ENCODE measurements at regions not wholly inside any gene's neighbourhood (a gene's known extent, or its start where the extent isn't known, plus 50 kb on each side); places are given as distances from the start of the nearest gene placed in this dataset.
"Not testable (repeated sequence)": the region's sequence is repeated elsewhere in the genome, so short reads cannot be mapped to it uniquely, and the experiment has no call there.

GRCh38 chr13:44661936-44662335 lies 85.8 kb upstream of the TSC22D1 start:
- DNase-seq (ENCODE audit: low spot score) = no peak

DNA sequence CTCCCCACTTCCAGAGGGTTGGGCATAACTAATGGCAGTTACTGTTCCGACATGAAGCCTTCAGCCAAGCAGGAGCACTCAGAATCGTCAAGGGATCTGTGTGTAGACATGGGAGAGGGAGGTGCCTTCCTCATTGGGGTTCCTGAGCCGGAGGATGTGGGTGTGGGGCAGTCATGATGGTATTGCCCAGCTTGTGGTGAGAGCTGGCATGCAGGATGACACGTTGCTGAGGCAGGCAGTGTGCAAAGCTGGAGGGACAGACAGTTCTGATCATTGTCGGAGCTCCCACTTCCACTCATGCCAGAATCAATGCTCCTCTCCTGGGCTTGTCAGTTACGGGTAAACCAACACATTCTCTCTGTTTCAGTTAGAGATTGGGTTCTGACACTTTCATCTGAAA lies 83.9 kb upstream of the TSC22D1 start:
- no peak for DNase-seq (ENCODE audit: low spot score)

- no peak for DNase-seq (ENCODE audit: low spot score)
Observed at GRCh38 chr13:44652962-44653660, 77.0 kb upstream of the TSC22D1 start.

DNA sequence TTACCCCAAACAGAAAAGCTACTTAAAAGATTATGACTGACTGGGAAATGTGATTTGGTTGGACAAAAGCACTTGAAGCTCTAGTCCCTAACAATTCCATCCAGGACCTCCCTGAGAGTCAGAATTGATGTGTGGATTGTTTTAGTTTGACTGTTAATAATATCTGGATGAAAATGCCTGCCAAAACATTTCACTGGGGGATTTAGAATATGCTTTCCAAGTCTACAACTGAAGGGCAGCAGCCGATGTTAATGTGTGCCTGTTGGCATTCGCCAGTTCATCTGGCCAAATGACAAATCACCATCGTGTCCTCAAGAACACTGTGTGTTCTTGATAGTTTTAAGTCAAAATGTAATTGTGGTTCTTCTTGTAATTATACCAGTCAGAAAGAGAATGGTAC lies 76.0 kb upstream of the TSC22D1 start:
- DNase-seq (ENCODE audit: low spot score) = no peak

GRCh38 chr13:44651724-44652123 lies 75.6 kb upstream of the TSC22D1 start:
- no peak for DNase-seq (ENCODE audit: low spot score)

GRCh38 chr13:44651209-44651608 lies 75.1 kb upstream of the TSC22D1 start:
- DNase-seq (ENCODE audit: low spot score) = no peak

DNA sequence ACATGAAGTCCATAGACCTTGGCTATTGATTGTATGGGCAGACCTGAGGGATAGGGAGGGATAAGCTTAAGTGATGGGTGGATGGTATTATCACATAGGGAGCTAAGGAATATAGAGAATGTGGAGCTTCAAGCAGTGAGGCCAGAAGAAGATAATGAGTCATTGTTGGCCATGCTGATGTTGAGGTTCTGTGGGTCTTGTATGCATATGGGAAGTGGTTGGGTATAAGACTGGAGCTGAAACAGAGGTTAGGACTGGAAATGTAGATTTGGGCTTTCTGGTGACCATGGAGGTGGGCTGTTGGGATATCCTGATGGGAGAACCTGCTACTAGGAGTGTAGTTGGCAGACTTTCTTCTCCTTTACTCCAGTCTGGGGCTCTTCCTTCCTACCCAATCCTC lies 73.7 kb upstream of the TSC22D1 start:
- DNase-seq (ENCODE audit: low spot score) = no peak

DNA sequence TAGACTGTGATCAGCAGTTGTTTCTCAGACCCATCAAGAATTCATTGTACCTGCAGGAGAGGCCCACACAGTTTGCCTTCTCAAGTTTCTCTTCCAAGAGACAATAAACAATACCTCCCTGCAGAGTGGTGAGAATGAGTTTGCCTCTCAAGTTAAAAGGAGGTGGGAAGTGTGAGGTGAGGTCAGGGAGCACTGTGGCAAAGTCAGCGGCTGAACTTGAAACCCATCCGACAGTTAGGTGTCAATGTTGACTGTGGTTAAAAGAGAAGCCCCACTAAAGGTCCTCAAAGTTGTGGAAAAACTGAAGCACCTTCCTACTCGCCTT lies 72.9 kb upstream of the TSC22D1 start:
- DNase-seq (ENCODE audit: low spot score) = no peak

DNA sequence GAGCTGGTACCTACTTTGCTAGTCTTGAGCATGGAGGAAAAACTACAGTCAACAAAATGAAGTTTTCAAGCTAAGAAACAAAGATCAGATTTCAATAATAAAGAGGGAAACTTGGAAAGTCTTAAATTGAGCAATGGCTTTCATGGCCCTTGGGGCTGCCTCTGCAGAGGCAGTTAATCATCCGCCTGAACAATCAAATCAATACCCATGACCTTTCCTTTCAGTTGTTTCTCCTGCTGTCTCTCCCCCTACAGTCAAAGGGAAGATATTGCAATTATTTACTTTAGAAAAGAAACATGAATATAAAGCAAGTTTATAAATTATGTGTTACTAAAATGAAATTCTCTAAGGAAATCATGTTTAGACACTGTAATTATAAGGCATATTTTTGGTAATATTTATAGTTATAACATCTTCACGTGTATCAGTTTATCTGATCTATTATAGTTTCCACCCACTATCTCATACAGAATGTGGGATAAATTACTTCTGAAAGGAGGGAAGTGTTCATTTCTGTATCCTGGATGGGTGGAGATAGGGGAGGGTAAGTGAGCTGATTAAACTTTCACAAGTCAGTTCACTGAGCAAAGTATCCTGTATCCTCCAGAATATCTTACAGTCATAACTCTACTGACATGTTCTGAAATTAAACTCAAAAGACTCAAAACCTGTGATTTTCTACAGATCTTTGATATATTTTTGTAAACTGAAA lies 72.4 kb upstream of the TSC22D1 start:
- DNase-seq (ENCODE audit: low spot score) = no peak

- DNase-seq (ENCODE audit: low spot score) = not testable (repeated sequence)
Observed at GRCh38 chr13:44647560-44647959, 71.4 kb upstream of the TSC22D1 start.

GRCh38 chr13:44646044-44646443 lies 69.9 kb upstream of the TSC22D1 start:
- no peak for DNase-seq (ENCODE audit: low spot score)

DNA sequence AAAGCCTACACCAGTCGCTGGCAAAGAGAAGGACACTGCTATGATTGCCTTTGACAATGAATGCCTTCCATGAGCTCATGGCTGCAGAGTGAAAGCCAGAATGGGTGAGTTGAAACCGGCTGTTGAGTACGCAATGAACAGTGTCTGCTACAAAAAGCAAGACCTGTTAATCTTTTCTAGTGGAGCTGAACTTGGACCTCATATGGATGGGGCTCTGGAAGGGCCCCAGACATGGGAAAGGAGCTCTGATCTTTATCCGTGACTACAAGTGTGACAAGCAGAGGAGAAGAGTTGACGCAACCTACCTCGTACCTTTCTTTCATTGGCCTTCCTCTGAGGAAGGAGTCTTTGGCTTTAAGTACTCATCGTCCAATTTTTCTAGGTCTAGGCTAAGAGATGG lies 67.1 kb upstream of the TSC22D1 start:
- DNase-seq (ENCODE audit: low spot score) = no peak

GRCh38 chr13:44637581-44637980 lies 61.5 kb upstream of the TSC22D1 start:
- DNase-seq (ENCODE audit: low spot score) = no peak

- no peak for DNase-seq (ENCODE audit: low spot score)
Observed at GRCh38 chr13:44629465-44630183, 53.5 kb upstream of the TSC22D1 start.

DNA sequence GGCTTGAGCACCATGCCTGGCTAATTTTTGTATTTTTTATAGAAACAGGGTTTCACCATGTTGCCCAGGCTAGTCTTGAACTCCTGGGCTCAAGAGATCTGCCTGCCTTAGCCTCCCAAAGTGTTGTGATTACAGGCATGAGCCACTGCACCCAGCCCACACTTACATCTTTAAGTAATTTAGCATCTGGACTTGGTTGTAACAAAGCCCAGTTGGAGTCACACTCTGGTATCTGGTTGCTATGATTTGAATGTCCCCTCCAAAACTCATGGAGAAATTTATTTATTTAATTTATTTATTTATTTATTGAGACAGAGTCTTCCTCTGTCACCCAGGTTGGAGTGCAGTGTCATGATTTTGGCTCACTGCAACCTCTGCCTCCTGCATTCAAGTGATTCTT lies 52.7 kb upstream of the TSC22D1 start:
- DNase-seq (ENCODE audit: low spot score) = not testable (repeated sequence)

- DNase-seq (ENCODE audit: low spot score) = no peak
Observed at GRCh38 chr13:44627441-44627840, 51.3 kb upstream of the TSC22D1 start.

- no peak for DNase-seq (ENCODE audit: low spot score)
Observed at GRCh38 chr13:44626176-44626575, 50.0 kb upstream of the TSC22D1 start.

All from putamen (tissue), 1 donor.